Sigmoid colon (tissue), 3 donors: ENCODE measurements at regions not wholly inside any gene's neighbourhood (a gene's known extent, or its start where the extent isn't known, plus 50 kb on each side); places are given as distances from the start of the nearest gene placed in this dataset.
"Not testable (repeated sequence)": the region's sequence is repeated elsewhere in the genome, so short reads cannot be mapped to it uniquely, and the experiment has no call there.

Source experiments
- POLR2A ChIP-seq, 2 donors: fragments of 450-650 bp; IDR thresholded peaks; one replicate each; pipeline ENCODE4 v1.6.1; 2016; ENCODE audit warnings: antibody characterized with exemption in 2 of 2, mild to moderate bottlenecking in 2 of 2, moderate library complexity in 2 of 2
- TF ChIP-seq, protein P1 (sequence below), 4 experiments: fragments of 450-650 bp in 3 of 4; fragments of 200-600 bp in 1 of 4; IDR thresholded peaks; one replicate each; pipeline ENCODE4 v1.5.1; 2016 to 2019; ENCODE audit warnings: antibody characterized with exemption in 4 of 4, mild to moderate bottlenecking in 3 of 4, moderate library complexity in 2 of 4

DNA sequence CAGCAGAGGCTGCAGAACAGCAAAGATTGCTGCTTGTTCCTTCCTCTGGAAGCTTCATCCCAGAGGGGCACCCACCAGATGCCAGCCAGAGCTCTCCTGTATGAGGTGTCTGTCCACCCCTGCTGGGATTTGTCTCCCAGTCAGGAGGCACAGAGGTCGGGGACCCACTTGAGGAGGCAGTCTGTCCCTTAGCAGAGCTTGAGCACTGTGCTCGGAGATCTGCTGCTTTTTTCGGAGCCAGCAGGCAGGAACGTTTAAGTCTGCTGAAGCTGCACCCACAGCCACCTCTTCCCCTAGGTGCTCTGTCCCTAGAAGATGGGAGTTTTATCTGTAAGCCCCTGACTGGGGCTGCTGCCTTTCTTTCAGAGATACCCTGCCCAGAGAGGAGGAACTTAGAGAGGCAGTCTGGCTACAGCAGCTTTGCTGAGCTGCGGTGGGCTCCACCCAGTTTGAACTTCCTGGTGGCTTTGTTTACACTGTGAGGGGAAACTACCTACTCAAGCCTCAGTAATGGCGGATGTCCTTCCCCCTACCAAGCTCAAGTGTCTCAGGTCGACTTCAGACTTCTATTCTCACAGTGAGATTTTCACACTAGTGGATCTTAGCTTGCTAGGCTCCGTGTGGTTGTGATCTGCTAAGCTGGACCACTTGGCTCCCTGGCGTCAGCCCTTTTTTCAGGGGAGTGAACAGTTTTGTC is 101.8 kb upstream of the GLRA1 start:
- TF ChIP-seq, protein P1, sequence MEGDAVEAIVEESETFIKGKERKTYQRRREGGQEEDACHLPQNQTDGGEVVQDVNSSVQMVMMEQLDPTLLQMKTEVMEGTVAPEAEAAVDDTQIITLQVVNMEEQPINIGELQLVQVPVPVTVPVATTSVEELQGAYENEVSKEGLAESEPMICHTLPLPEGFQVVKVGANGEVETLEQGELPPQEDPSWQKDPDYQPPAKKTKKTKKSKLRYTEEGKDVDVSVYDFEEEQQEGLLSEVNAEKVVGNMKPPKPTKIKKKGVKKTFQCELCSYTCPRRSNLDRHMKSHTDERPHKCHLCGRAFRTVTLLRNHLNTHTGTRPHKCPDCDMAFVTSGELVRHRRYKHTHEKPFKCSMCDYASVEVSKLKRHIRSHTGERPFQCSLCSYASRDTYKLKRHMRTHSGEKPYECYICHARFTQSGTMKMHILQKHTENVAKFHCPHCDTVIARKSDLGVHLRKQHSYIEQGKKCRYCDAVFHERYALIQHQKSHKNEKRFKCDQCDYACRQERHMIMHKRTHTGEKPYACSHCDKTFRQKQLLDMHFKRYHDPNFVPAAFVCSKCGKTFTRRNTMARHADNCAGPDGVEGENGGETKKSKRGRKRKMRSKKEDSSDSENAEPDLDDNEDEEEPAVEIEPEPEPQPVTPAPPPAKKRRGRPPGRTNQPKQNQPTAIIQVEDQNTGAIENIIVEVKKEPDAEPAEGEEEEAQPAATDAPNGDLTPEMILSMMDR (IDR thresholded peaks at IDR 0.05) = not testable (repeated sequence)
- not testable (repeated sequence) for TF ChIP-seq POLR2A (IDR thresholded peaks at IDR 0.05)
